ENCODE measurements at regions not wholly inside any gene's neighbourhood (a gene's known extent, or its start where the extent isn't known, plus 50 kb on each side); places are given as distances from the start of the nearest gene placed in this dataset.

DNA sequence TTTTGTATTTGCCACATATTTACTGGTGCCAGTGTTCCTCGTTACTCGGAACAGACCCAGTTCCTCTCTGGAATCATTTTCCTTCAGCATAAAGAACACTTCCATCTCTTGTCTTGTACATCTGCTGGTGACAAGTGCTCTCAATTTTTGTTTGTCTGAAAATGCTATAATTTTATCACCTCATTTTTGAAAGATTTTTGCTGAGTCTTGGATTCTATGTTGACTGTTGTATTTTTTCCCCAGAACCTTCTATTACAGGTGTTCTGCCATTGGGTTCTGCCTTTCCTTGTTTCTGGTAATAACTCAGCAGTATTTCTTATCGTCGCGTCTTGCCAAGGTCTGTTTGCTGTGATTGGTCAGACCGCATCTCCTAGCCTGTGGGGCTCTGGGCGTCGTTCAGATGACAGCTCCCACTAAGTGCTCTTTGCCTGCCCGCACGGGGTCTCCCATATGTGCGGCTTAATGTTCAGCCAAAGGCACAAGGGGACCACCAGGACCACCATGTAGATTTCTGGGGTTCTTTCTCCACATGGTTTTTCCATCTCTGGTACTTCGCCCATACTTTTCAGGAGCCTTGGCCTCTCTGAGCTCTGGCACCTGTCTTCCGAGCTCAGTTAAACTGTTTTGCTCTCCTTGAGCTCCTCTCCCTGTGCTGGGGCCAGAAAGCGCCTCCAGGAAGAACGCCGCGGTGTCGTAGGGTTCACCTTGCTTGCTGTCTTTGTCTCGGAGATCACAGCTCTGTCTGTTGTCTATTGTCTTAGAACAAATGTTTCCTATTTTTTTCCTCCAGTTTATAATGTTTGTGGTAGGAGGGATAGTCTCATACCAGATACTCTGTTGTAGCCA lies 80.0 kb downstream of the METRNL start:
- no peaks in the 10 kb centered on the region for H3K9me2 ChIP-seq (ENCODE audit: insufficient read depth)
- H3K4me2 ChIP-seq (ENCODE audit: low read length), result no peak overlapping the region
- no TSS peak for BruUV-seq (replicated peaks)
- no peaks in the 10 kb centered on the region for H3K9me3 ChIP-seq (ENCODE audit: control insufficient read depth in 1 of 2, insufficient read depth in 1 of 2, low read depth in 1 of 2, low read length in 2 of 2)
- TF ChIP-seq CEBPB (IDR thresholded peaks at IDR 0.05; ENCODE audit: low read depth) (no peak), FOSL1 (IDR thresholded peaks at IDR 0.05; ENCODE audit: low read depth) (no peak), ZNF274 (IDR thresholded peaks at IDR 0.05; ENCODE audit: low read depth, low read length) (no peak), TCF7L2 (IDR thresholded peaks at IDR 0.05; ENCODE audit: borderline replicate concordance, extremely low read depth, insufficient read depth, insufficient read length) (no peak), YY1 (IDR thresholded peaks at IDR 0.05; ENCODE audit: extremely low read depth, insufficient replicate concordance, low read depth, low read length) (no peak), SIN3A (IDR thresholded peaks at IDR 0.05; ENCODE audit: low read depth) (no peak), EZH2 (IDR thresholded peaks at IDR 0.05) (no peak), JUND (IDR thresholded peaks at IDR 0.05) (no peak), POLR2A (IDR thresholded peaks at IDR 0.05; ENCODE audit: borderline replicate concordance, extremely low read depth, insufficient read depth, insufficient read length) (no peak), ELF1 (IDR thresholded peaks at IDR 0.05; ENCODE audit: borderline replicate concordance, low read depth) (no peak), SRF (IDR thresholded peaks at IDR 0.05; ENCODE audit: low read depth) (no peak)
- TF ChIP-seq, protein P1, sequence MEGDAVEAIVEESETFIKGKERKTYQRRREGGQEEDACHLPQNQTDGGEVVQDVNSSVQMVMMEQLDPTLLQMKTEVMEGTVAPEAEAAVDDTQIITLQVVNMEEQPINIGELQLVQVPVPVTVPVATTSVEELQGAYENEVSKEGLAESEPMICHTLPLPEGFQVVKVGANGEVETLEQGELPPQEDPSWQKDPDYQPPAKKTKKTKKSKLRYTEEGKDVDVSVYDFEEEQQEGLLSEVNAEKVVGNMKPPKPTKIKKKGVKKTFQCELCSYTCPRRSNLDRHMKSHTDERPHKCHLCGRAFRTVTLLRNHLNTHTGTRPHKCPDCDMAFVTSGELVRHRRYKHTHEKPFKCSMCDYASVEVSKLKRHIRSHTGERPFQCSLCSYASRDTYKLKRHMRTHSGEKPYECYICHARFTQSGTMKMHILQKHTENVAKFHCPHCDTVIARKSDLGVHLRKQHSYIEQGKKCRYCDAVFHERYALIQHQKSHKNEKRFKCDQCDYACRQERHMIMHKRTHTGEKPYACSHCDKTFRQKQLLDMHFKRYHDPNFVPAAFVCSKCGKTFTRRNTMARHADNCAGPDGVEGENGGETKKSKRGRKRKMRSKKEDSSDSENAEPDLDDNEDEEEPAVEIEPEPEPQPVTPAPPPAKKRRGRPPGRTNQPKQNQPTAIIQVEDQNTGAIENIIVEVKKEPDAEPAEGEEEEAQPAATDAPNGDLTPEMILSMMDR (IDR thresholded peaks at IDR 0.05 in 2 of 3, conservative IDR thresholded peaks at IDR 0.05 in 1 of 3; ENCODE audit: borderline replicate concordance in 1 of 3, insufficient read depth in 1 of 3, low read depth in 2 of 3, low read length in 2 of 3), result no peak
- TF ChIP-seq, protein P2, sequence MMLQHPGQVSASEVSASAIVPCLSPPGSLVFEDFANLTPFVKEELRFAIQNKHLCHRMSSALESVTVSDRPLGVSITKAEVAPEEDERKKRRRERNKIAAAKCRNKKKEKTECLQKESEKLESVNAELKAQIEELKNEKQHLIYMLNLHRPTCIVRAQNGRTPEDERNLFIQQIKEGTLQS (IDR thresholded peaks at IDR 0.05), result no peak
- TF ChIP-seq, protein P3, sequence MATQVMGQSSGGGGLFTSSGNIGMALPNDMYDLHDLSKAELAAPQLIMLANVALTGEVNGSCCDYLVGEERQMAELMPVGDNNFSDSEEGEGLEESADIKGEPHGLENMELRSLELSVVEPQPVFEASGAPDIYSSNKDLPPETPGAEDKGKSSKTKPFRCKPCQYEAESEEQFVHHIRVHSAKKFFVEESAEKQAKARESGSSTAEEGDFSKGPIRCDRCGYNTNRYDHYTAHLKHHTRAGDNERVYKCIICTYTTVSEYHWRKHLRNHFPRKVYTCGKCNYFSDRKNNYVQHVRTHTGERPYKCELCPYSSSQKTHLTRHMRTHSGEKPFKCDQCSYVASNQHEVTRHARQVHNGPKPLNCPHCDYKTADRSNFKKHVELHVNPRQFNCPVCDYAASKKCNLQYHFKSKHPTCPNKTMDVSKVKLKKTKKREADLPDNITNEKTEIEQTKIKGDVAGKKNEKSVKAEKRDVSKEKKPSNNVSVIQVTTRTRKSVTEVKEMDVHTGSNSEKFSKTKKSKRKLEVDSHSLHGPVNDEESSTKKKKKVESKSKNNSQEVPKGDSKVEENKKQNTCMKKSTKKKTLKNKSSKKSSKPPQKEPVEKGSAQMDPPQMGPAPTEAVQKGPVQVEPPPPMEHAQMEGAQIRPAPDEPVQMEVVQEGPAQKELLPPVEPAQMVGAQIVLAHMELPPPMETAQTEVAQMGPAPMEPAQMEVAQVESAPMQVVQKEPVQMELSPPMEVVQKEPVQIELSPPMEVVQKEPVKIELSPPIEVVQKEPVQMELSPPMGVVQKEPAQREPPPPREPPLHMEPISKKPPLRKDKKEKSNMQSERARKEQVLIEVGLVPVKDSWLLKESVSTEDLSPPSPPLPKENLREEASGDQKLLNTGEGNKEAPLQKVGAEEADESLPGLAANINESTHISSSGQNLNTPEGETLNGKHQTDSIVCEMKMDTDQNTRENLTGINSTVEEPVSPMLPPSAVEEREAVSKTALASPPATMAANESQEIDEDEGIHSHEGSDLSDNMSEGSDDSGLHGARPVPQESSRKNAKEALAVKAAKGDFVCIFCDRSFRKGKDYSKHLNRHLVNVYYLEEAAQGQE (IDR thresholded peaks at IDR 0.05; ENCODE audit: low read depth), result no peak
- TF ChIP-seq, protein P4, sequence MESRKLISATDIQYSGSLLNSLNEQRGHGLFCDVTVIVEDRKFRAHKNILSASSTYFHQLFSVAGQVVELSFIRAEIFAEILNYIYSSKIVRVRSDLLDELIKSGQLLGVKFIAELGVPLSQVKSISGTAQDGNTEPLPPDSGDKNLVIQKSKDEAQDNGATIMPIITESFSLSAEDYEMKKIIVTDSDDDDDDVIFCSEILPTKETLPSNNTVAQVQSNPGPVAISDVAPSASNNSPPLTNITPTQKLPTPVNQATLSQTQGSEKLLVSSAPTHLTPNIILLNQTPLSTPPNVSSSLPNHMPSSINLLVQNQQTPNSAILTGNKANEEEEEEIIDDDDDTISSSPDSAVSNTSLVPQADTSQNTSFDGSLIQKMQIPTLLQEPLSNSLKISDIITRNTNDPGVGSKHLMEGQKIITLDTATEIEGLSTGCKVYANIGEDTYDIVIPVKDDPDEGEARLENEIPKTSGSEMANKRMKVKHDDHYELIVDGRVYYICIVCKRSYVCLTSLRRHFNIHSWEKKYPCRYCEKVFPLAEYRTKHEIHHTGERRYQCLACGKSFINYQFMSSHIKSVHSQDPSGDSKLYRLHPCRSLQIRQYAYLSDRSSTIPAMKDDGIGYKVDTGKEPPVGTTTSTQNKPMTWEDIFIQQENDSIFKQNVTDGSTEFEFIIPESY (IDR thresholded peaks at IDR 0.05; ENCODE audit: extremely low read depth, insufficient replicate concordance, low read length), result no peak
- ChIA-PET RAD21 (ENCODE audit: low non-redundant PET in 1 of 2, low total read pairs in 2 of 2, uncharacterized antibody in 2 of 2, unreplicated experiment in 2 of 2) (no interaction called here), CTCF (no interaction called here), POLR2A (no interaction called here)
- no peaks in the 10 kb centered on the region for H3K79me2 ChIP-seq (ENCODE audit: insufficient read depth, low read length)
- no peak overlapping the region for H3K4me3 ChIP-seq (replicated peaks in 1 of 2; ENCODE audit: low read depth in 1 of 2, low read length in 2 of 2)
- H2AFZ ChIP-seq (ENCODE audit: low read depth, low read length, poor library complexity, severe bottlenecking), result no peak overlapping the region
- H4K20me1 ChIP-seq (ENCODE audit: insufficient read depth), result no peaks in the 10 kb centered on the region
- no peak overlapping the region for H3K27ac ChIP-seq (ENCODE audit: low read depth, low read length)
- H3K27me3 ChIP-seq (ENCODE audit: insufficient read depth, low read length), result peaks cover 14% of the 10 kb centered on the region; the same call in 1 of the 2 replicates
- DNase-seq (ENCODE audit: low read depth, low spot score) (no peak), ATAC-seq (no peak)
- H3K4me1 ChIP-seq (ENCODE audit: control insufficient read depth in 1 of 2, insufficient read depth in 2 of 2, low read length in 2 of 2), result 0 out of 4 replicates have a peak, but pooled peaks cover 0 to 5% of the 10 kb centered on the region in 2 experiments
- intact Hi-C loops (cut with micrococcal nuclease), result no loop called here
- H3K36me3 ChIP-seq (ENCODE audit: control insufficient read depth in 1 of 2, insufficient read depth in 2 of 2, low read length in 2 of 2), result no peaks in the 10 kb centered on the region
- H3K9ac ChIP-seq (ENCODE audit: low read length), result no peak overlapping the region
